Left lobe of liver (tissue), 2 donors: ENCODE measurements at regions not wholly inside any gene's neighbourhood (a gene's known extent, or its start where the extent isn't known, plus 50 kb on each side); places are given as distances from the start of the nearest gene placed in this dataset.

Source experiments
- ATAC-seq: fragments of 200-7000 bp; cut with Tn5 transposase; one replicate; pipeline ENCODE4 v1.9.1; 2020; ENCODE audit warnings: mild to moderate bottlenecking, moderate library complexity
- DNase-seq: peaks from one replicate; pipeline ENCODE4 v3.0.0-alpha.2; 2020; ENCODE audit warnings: low spot score
- donor health status: DM: no; HTN: no; CAD: no; lungs with moderate emphysema.
- donor health status: DM: no; HTN: yes; CAD: no.

DNA sequence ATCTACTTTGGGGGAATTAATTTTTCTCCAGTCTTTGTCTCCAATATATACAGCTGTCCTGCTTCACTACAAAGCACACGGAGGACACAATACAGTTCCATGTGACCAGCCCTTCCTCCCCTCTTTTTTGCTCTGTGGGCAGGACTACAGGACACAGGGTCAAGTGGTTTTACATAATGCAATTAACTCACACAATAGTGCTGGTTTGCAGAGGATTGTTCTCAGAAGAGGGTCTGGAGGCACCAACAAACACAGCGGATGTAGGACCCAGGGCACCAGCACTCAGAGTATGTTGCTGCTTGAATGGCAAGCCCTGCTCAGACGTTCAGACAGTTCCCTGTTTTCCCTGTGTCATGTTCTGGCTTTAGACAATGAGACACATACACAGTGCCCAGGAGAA lies 52.0 kb upstream of the NPTX2 start:
- DNase-seq: no peak
- ATAC-seq: no peak

DNA sequence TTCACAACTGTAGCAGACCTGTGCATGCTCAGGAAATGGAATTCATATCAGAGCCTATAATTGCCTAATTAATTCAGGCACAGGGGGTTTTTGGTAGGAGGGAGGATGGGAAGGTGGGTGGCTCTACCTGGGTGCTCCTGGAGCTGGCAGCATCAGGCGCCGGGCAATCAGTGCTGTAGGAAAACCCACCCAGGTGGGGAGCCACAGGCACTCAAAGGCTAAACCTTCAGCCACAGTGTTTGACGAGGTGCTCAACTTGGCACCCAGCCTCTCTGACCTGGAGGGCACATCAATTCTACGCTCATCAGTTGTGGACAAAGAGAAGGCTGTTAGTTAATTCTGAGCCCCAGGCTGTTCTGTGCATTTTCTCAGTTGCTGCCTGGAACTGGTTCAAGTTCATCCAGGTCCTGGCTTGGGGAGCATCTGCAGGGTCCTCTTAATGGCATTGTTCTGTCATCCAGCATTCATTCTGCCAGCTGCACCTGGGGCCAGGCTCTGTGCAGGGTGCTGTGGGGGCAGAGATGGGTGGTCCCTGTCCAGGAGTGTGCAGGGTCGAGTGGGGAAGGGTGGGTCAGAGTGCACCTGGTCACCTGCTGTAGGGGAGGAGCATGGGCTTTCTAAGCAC lies 54.1 kb upstream of the NPTX2 start:
- no peak for DNase-seq
- no peak for ATAC-seq

GRCh38 chr7:98562381-98562823 lies 54.7 kb upstream of the NPTX2 start:
- ATAC-seq: no peak
- no peak for DNase-seq

- ATAC-seq: no peak
- no peak for DNase-seq
Observed at GRCh38 chr7:98559958-98560357, 57.1 kb upstream of the NPTX2 start.

DNA sequence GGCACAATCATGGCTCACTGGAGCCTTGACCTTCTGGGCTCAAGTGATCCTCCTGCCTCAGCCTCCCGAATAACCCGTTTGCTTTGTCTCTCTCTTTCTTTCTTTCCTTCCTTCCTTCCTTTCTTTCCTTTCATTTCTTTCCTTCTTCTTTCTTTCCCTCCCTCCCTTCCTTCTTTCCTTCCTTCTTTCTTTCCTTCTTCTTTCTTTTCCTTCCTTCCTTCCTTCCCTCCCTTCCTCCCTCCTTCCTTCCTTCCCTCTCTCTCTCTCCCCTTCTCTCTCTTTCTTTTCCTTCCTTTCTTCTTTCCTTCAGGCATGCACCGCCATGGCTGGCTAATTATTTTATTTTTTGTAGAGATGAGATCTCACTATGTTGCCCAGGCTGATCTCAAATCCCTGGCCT lies 57.9 kb upstream of the NPTX2 start:
- ATAC-seq (no peak), DNase-seq (no peak)

DNA sequence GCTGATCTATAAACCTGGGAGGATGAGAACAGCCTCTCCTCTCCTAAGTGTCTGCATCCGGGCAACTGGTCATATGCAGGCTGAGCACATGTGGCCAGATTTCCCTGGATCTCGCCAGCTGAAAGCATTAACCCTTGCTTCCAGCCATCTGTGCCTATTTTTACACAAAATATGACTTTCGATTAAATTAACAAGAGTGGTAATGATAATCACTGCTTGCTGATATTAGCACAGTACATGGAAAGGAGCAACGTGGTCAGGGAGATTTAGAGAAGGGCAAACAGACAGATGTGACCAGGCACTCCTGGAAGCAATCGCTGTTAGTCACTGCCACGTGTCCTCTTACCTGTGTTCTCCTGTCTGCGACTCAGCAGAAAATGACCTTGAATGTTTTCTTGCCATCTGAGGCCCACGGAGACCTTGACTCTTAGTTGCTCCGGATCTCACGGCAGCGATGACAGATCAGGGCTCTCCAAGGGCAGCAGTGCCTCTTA lies 59.5 kb upstream of the NPTX2 start:
- DNase-seq (no peak), ATAC-seq (no peak)

- ATAC-seq: no peak
- no peak for DNase-seq
Observed at GRCh38 chr7:98556288-98556687, 60.8 kb upstream of the NPTX2 start.

DNA sequence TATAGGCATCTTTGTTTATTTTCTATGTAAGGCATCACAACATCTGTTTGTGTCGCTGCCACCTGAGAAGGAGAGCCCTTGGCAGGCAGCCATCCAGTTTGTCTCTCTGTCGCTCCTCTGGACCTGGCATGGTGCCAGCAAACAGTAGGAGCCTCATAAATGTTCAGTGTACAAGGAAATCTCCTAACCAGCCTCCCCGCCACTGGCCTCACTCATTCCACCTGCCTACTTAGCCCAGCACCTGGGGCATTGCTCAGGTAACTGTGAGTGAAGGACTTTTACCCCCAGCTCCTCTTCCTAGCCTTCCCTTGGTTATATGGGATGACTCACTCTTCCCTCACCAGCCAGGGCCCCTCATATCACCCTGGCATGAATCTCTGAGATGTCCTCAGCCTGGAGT lies 61.7 kb upstream of the NPTX2 start:
- ATAC-seq (no peak), DNase-seq (no peak)

DNA sequence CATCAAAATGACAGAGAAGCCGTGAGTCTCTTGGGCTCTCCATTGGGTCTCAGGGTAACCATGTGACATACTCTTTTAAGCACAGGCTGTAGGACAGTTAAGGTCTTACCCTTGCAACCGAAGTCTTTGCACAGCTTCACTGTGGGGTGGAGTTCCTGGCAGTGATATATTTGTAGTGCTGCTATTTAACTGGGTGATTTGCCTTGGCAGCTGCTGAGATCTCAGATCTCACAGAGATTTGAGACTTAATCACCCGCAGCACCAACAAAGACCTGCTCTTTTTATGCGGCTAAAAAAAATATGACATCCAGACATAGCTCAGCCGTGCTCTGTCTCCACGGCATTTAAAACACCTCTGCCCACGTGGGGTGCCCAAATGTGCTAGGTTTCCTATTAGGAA lies 63.4 kb upstream of the NPTX2 start:
- ATAC-seq (no peak), DNase-seq (no peak)

- ATAC-seq (no peak), DNase-seq (no peak)
Observed at GRCh38 chr7:98551611-98552273, 65.3 kb upstream of the NPTX2 start.

DNA sequence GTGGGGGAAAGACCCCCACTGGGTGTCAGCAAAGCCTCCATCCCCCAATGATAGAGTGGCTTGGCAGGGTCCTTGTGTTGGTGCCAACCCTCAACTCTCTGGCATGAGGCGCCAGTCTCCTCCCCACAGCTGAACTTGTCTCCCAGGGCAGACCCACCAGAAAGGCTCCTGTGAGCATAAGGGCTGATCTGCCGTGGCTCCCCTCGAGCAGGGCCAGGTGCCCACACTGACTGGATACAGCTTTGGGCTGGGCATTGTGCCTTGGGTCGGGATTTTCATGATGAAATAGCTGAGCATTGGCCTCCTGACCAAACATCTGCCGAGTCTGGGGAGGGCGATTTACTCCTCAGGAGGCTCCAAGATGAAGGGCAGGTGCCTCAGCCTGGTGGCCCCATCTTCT lies 68.1 kb upstream of the NPTX2 start:
- ATAC-seq (no peak), DNase-seq (no peak)

- DNase-seq (no peak), ATAC-seq (no peak)
Observed at GRCh38 chr7:98548370-98548769, 68.7 kb upstream of the NPTX2 start.

- DNase-seq (no peak), ATAC-seq (no peak)
Observed at GRCh38 chr7:98541101-98541500, 76.0 kb upstream of the NPTX2 start.

DNA sequence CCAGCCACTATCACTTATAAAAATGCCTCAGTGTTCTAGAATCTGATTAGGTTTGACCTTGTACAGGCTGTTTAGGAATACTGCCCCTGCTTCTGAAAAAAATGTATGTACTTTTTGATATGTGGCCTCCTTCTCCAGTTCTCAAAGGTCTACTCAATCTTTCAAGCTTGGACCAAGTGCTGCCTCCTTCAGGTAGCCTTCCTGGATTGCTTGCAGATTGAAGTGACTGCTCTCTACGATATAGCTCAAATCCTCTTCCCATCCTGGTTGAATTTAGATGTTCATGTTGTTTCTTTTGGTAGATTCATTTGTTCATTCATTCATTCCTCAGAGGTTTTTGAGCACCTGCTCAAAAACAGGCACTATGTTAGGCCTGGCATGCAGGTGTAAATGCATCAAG lies 77.2 kb upstream of the NPTX2 start:
- DNase-seq (no peak), ATAC-seq (no peak)

DNA sequence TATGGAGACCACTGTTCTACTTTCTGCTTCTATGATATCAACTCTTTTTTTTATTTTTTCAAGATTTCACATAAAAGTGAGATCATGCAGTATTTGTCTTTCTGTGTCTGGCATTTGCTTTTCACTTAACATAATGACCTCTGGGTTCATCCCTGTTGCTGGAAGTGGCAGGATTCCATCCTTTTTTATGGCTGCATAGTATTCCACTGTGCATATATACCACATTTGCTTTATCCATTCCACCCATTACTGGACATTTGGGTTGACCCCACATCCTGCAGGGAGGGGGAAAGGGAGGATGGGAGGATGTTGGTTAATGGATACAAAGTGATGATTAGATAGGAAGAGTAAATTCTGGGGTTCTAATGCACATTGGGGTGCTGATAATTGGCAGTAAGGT lies 80.3 kb upstream of the NPTX2 start:
- ATAC-seq: no peak

DNA sequence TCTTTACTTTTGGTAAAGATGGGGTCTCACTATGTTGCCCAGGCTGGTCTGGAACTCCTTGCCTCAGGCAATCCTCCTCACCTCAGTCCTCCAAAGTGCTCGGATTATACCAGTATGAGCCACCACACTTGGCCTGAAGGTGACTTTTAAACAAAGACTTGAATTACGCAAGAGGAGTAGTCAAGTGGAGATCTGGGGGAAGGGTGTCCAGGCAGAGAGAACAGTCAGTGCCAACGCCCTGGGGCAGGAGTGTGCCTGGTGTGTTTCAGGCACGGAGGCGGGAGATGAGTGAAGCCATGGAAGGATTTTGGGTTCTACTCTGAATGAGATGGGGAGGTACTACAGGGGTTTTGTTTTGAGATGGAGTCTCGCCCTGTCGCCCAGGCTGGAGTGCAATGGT lies 82.6 kb upstream of the NPTX2 start:
- DNase-seq (no peak), ATAC-seq (no peak)

More for the DNA sequence above, 80.3 kb upstream of the NPTX2 start:
- DNase-seq: no peak

GRCh38 chr7:98531717-98532116 lies 85.4 kb upstream of the NPTX2 start:
- DNase-seq (no peak), ATAC-seq (no peak)

DNA sequence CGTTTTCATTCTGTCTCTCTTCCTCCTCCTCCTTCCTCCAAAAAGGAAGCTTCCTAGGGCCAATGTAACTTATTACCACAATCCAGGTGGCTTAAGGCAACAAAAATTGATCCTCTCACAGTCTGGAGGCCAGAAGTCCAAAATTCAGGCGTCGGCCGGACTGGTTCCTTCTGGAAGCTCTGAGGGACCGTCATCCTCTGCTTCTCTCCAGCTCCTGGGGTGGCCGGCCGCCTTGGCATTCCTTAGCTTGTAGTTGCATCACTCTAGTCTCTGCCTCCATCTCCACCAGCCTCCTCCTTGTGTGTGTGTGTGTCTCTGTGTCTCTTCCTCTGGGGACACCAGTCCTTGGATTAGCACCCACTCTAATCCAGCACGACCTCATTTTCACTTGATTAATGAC lies 89.0 kb upstream of the NPTX2 start:
- no peak for DNase-seq
- no peak for ATAC-seq

DNA sequence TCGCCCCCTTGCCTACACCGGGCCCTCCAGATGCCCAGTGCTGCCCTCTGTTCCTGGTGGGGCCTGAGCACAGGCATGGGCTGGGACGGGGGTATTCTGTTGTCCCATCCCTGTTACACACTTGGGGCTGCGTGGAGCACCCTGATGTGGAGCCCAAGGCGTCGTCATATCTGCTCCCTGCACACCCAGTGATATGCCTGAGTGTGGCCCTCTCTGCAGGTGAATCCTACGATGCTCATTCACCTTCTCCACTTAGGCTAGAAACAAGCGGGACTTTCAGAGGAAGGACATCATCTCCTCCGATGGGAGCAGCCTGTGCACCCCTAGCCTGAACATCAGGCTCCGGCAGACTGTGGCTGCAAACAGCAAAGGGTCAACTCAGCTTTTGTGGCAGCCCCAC lies 91.0 kb upstream of the NPTX2 start:
- DNase-seq: no peak
- no peak for ATAC-seq

GRCh38 chr7:98521089-98521692 lies 95.9 kb upstream of the NPTX2 start:
- DNase-seq (no peak), ATAC-seq (no peak)

GRCh38 chr7:98520356-98520951 lies 96.6 kb upstream of the NPTX2 start:
- ATAC-seq: no peak
- DNase-seq: no peak
